RWPE2 (cell line): ENCODE measurements at regions not wholly inside any gene's neighbourhood (a gene's known extent, or its start where the extent isn't known, plus 50 kb on each side); places are given as distances from the start of the nearest gene placed in this dataset.

Source experiments
- ATAC-seq: fragments of 200-7000 bp; cut with Tn5 transposase; 3 replicates; pipeline ENCODE4 v1.9.1; 2021; ENCODE audit warnings: low read depth
- DNase-seq: peaks from one replicate; pipeline ENCODE4 v3.0.0-alpha.2; 2020; ENCODE audit warnings: low spot score
- H3K27ac ChIP-seq: fragments of 450-650 bp; 2 replicates; pipeline ENCODE4 v1.5.1; 2017; ENCODE audit warnings: mild to moderate bottlenecking; ENCODE audit not compliant: poor library complexity, severe bottlenecking
- H3K27me3 ChIP-seq: fragments of 250-450 bp; sonication (Bioruptor Pico); 2 replicates; pipeline ENCODE4 v1.5.1; 2021; ENCODE audit warnings: mild to moderate bottlenecking, moderate library complexity; ENCODE audit not compliant: insufficient read depth, poor library complexity, severe bottlenecking
- H3K36me3 ChIP-seq: fragments of 250-450 bp; sonication (Bioruptor Pico); 2 replicates; pipeline ENCODE4 v1.5.1; 2020; ENCODE audit warnings: low read depth, mild to moderate bottlenecking, moderate library complexity
- H3K4me1 ChIP-seq: fragments of 250-450 bp; sonication (Bioruptor Pico); 2 replicates; pipeline ENCODE4 v1.5.1; 2021; ENCODE audit warnings: mild to moderate bottlenecking, moderate library complexity; ENCODE audit not compliant: insufficient read depth, poor library complexity, severe bottlenecking
- H3K4me3 ChIP-seq: fragments of 250-450 bp; sonication (Bioruptor Pico); 2 replicates; pipeline ENCODE4 v1.5.1; 2021; ENCODE audit warnings: mild to moderate bottlenecking, moderate library complexity; ENCODE audit not compliant: severe bottlenecking
- H3K9me3 ChIP-seq: fragments of 250-450 bp; sonication (Bioruptor Pico); 2 replicates; pipeline ENCODE4 v1.5.1; 2021; ENCODE audit warnings: mild to moderate bottlenecking, moderate library complexity; ENCODE audit not compliant: severe bottlenecking
- CTCF ChIP-seq: fragments of 450-650 bp; IDR thresholded peaks from one replicate; pipeline ENCODE4 v1.5.1; 2017; ENCODE audit warnings: mild to moderate bottlenecking, moderate library complexity; ENCODE audit not compliant: poor library complexity, severe bottlenecking

GRCh38 chr5:172540099-172540870, 86.0 kb upstream of the SH3PXD2B start:
- TF ChIP-seq CTCF = no peak
- ATAC-seq (no peak), DNase-seq (peak; percentile 23)
- Histone ChIP-seq H3K36me3 (no peaks in the 10 kb centered on the region), H3K9me3 (no peaks in the 10 kb centered on the region), H3K27ac (no peak overlapping the region), H3K27me3 (no peaks in the 10 kb centered on the region), H3K4me3 (no peak overlapping the region), H3K4me1 (no peaks in the 10 kb centered on the region)

- no peak for DNase-seq
- H3K4me1 ChIP-seq = peaks cover 15% of the 10 kb centered on the region
- no peaks in the 10 kb centered on the region for H3K9me3 ChIP-seq
- no peak overlapping the region for H3K27ac ChIP-seq
- H3K36me3 ChIP-seq = no peaks in the 10 kb centered on the region
- H3K27me3 ChIP-seq = no peaks in the 10 kb centered on the region
- H3K4me3 ChIP-seq = no peak overlapping the region
- no peak for TF ChIP-seq CTCF
- no peak for ATAC-seq
Measured at GRCh38 chr5:172535108-172535445, 80.8 kb upstream of the SH3PXD2B start.

GRCh38 chr5:172534229-172535107, 80.1 kb upstream of the SH3PXD2B start:
- Histone ChIP-seq H3K4me1 (peaks cover 15% of the 10 kb centered on the region), H3K4me3 (no peak overlapping the region)

GRCh38 chr5:172533399-172534228, 79.3 kb upstream of the SH3PXD2B start:
- Histone ChIP-seq H3K27me3 (no peaks in the 10 kb centered on the region), H3K4me1 (peaks cover 15% of the 10 kb centered on the region), H3K9me3 (no peaks in the 10 kb centered on the region), H3K36me3 (no peaks in the 10 kb centered on the region), H3K27ac (no peak overlapping the region), H3K4me3 (no peak overlapping the region)
- ATAC-seq (peak; percentile 80), DNase-seq (no peak)
- no peak for TF ChIP-seq CTCF

More at GRCh38 chr5:172534229-172535107, 80.1 kb upstream of the SH3PXD2B start:
- Histone ChIP-seq H3K27ac (no peak overlapping the region), H3K9me3 (no peaks in the 10 kb centered on the region), H3K27me3 (no peaks in the 10 kb centered on the region), H3K36me3 (no peaks in the 10 kb centered on the region)
- ATAC-seq (peak; percentile 36), DNase-seq (no peak)
- no peak for TF ChIP-seq CTCF
